Neural progenitor cell (in vitro differentiated cells): ENCODE measurements at regions not wholly inside any gene's neighbourhood (a gene's known extent, or its start where the extent isn't known, plus 50 kb on each side); places are given as distances from the start of the nearest gene placed in this dataset.
A peak's percentile ranks its signal among the peaks of the same experiment; 100 is the strongest.
"Not testable (repeated sequence)": the region's sequence is repeated elsewhere in the genome, so short reads cannot be mapped to it uniquely, and the experiment has no call there.

Experiments
- DNase-seq: peaks from one replicate; pipeline ENCODE4 v3.0.0-alpha.2; 2016; ENCODE audit warnings: low spot score
- H2AFZ ChIP-seq: fragments of 200-600 bp; sonication (generic); replicated peaks from 2 replicates; pipeline ENCODE4 v1.6.1; 2016; ENCODE audit warnings: antibody characterized with exemption
- H3F3A ChIP-seq: fragments of 200-600 bp; sonication (generic); 2 replicates; pipeline ENCODE4 v1.6.1; 2016; ENCODE audit warnings: antibody characterized with exemption, low read depth
- H3K27ac ChIP-seq: fragments of 200-600 bp; sonication (generic); 2 replicates; pipeline ENCODE4 v1.5.1; 2016; ENCODE audit warnings: mild to moderate bottlenecking
- H3K27me3 ChIP-seq: fragments of 200-600 bp; sonication (generic); 2 replicates; pipeline ENCODE4 v1.6.1; 2016; ENCODE audit warnings: mild to moderate bottlenecking, moderate library complexity
- H3K36me3 ChIP-seq: fragments of 200-600 bp; sonication (generic); 2 replicates; pipeline ENCODE4 v1.5.1; 2016
- H3K4me1 ChIP-seq: fragments of 200-600 bp; sonication (generic); 2 replicates; pipeline ENCODE4 v1.6.1; 2016; ENCODE audit warnings: mixed run types
- H3K4me2 ChIP-seq: fragments of 200-600 bp; sonication (generic); 2 replicates; pipeline ENCODE4 v1.6.1; 2016
- H3K4me3 ChIP-seq: fragments of 200-600 bp; sonication (generic); 2 replicates; pipeline ENCODE4 v1.5.1; 2016
- H3K79me2 ChIP-seq: fragments of 200-600 bp; sonication (generic); 2 replicates; pipeline ENCODE4 v1.6.1; 2016; ENCODE audit warnings: low read depth
- H3K9ac ChIP-seq: fragments of 200-600 bp; sonication (generic); 2 replicates; pipeline ENCODE4 v1.6.1; 2016
- H3K9me3 ChIP-seq: fragments of 200-600 bp; sonication (generic); 2 replicates; pipeline ENCODE4 v1.5.1; 2016; ENCODE audit warnings: low read depth
- H4K20me1 ChIP-seq: fragments of 200-600 bp; sonication (generic); 2 replicates; pipeline ENCODE4 v1.6.1; 2016; ENCODE audit warnings: low read depth
- H3K27ac Mint-ChIP-seq: 3 replicates; pipeline ENCODE4 v1.8.0; 2021; ENCODE audit warnings: mixed read lengths
- H3K27me3 Mint-ChIP-seq: 2 replicates; pipeline ENCODE4 v1.8.0; 2022; ENCODE audit warnings: low read depth, mild to moderate bottlenecking, inconsistent platforms, moderate library complexity, mixed read lengths; ENCODE audit not compliant: insufficient read depth
- H3K36me3 Mint-ChIP-seq: 3 replicates; pipeline ENCODE4 v1.8.0; 2021; ENCODE audit warnings: mixed read lengths
- H3K4me1 Mint-ChIP-seq: 3 replicates; pipeline ENCODE4 v1.8.0; 2021; ENCODE audit warnings: mixed read lengths
- H3K4me3 Mint-ChIP-seq: 3 replicates; pipeline ENCODE4 v1.8.0; 2021; ENCODE audit warnings: mild to moderate bottlenecking, moderate library complexity, mixed read lengths
- H3K9me3 Mint-ChIP-seq: 3 replicates; pipeline ENCODE4 v1.8.0; 2020; ENCODE audit warnings: mixed read lengths

GRCh38 chr10:47711428-47711827 is 52.0 kb downstream of the SYT15B start:
- H3K9me3 ChIP-seq, H3K9me3 Mint-ChIP-seq, H3K36me3 ChIP-seq, H3K4me2 ChIP-seq, H3K27me3 Mint-ChIP-seq, H3K9ac ChIP-seq, H3F3A ChIP-seq, DNase-seq, H3K27ac ChIP-seq, H3K4me1 ChIP-seq, H3K4me1 Mint-ChIP-seq, H4K20me1 ChIP-seq, H3K27ac Mint-ChIP-seq, H3K79me2 ChIP-seq, H3K4me3 ChIP-seq, H2AFZ ChIP-seq, H3K27me3 ChIP-seq, H3K4me3 Mint-ChIP-seq, H3K36me3 Mint-ChIP-seq: not testable (repeated sequence)

DNA sequence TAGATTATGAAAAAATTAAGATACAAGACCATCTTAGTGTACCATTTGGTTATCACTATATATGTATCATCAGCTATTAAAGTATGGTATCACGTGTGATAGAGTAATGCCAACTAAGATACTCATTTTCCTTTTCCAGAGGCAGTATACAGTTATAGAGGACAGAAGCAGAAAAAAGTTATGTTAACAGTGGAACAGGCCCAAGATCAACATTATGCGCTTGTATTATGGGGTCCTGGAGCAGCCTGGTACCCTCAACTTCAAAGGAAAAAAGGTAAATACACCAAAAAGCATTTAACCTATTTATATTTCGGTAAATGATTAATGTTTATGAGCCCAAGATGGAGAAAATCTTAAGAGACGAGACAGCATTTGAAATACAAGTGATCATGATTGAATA is 52.9 kb downstream of the SYT15B start:
- H3K9ac ChIP-seq, H3K4me3 Mint-ChIP-seq, H3K4me1 Mint-ChIP-seq, H3K4me2 ChIP-seq, H3K79me2 ChIP-seq, H3K27me3 ChIP-seq, H3K4me1 ChIP-seq, H3F3A ChIP-seq, H3K36me3 ChIP-seq, H3K27me3 Mint-ChIP-seq, H3K27ac ChIP-seq, H4K20me1 ChIP-seq, H3K27ac Mint-ChIP-seq, DNase-seq, H2AFZ ChIP-seq, H3K9me3 ChIP-seq, H3K36me3 Mint-ChIP-seq, H3K9me3 Mint-ChIP-seq, H3K4me3 ChIP-seq: not testable (repeated sequence)

- not testable (repeated sequence) for H3K27me3 Mint-ChIP-seq, DNase-seq, H3K27ac Mint-ChIP-seq, H3K36me3 Mint-ChIP-seq, H3K4me1 Mint-ChIP-seq, H3K9me3 Mint-ChIP-seq, H3K36me3 ChIP-seq, H3K79me2 ChIP-seq, H3K9ac ChIP-seq, H4K20me1 ChIP-seq, H3K9me3 ChIP-seq, H3F3A ChIP-seq, H3K27ac ChIP-seq, H3K27me3 ChIP-seq, H3K4me1 ChIP-seq
- Histone ChIP-seq H3K4me3 (peak overlapping the region; percentile 45), H3K4me2 (peak overlapping the region; percentile 49), H2AFZ (peak overlapping the region; percentile 50)
- peak overlapping the region; percentile 77 for H3K4me3 Mint-ChIP-seq
Measured at GRCh38 chr10:47705698-47706414, 57.5 kb downstream of the SYT15B start.

- not testable (repeated sequence) for DNase-seq, H3K27ac Mint-ChIP-seq, H3K4me3 Mint-ChIP-seq, H3K4me3 ChIP-seq, H3K27ac ChIP-seq, H3K36me3 ChIP-seq, H3F3A ChIP-seq, H3K4me1 Mint-ChIP-seq, H3K36me3 Mint-ChIP-seq, H3K9me3 Mint-ChIP-seq, H3K4me1 ChIP-seq, H2AFZ ChIP-seq, H3K27me3 Mint-ChIP-seq, H3K4me2 ChIP-seq, H3K9ac ChIP-seq, H3K27me3 ChIP-seq, H3K79me2 ChIP-seq, H3K9me3 ChIP-seq, H4K20me1 ChIP-seq
Measured at GRCh38 chr10:47701285-47701684, 62.1 kb downstream of the SYT15B start.

DNA sequence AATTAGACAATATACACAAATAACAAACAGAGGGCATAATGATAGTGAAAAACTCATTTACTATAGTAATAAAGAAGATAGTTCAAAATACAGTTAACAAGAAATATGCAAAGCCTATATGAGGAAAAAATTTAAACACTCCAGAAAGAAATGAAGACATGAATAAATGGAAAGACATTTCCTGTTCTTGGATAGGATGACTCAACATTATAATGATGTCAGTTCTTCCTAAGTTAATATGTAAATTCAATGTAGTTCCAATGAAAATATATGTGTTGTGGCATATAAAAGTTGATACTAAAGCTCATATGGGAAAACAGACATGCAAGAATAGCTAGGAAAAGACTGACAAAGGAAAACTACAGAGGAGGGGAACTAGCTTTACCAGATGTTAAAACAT is 63.5 kb downstream of the SYT15B start:
- not testable (repeated sequence) for H3K4me3 ChIP-seq, H3K9me3 Mint-ChIP-seq, DNase-seq

DNA sequence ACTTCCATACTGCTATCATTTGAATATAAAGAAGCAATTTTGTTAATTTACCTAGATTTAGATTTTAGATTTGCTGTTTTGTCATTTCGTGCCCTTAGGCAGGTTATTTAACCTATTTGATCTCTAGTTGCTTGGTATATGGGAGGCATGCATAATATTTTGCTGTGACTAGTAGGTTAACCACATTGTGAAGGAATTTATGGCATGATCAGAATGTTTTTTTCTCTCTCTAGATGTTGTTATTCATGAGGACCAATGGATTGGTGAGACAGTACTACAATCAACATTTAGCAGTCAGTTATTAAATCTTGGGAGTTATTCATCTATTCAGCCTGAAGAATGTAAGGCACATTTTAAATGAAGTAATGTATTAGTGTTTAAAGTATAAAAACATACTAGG is 67.2 kb downstream of the SYT15B start:
- not testable (repeated sequence) for H4K20me1 ChIP-seq, H3K4me1 Mint-ChIP-seq, H2AFZ ChIP-seq, DNase-seq, H3K4me1 ChIP-seq, H3K4me3 ChIP-seq, H3K27ac Mint-ChIP-seq, H3K9me3 Mint-ChIP-seq, H3F3A ChIP-seq, H3K27ac ChIP-seq, H3K4me3 Mint-ChIP-seq, H3K36me3 Mint-ChIP-seq, H3K9ac ChIP-seq, H3K79me2 ChIP-seq, H3K27me3 Mint-ChIP-seq, H3K9me3 ChIP-seq, H3K36me3 ChIP-seq, H3K4me2 ChIP-seq, H3K27me3 ChIP-seq

More for the DNA sequence above, 63.5 kb downstream of the SYT15B start:
- H3K4me3 Mint-ChIP-seq, H3K4me1 Mint-ChIP-seq, H3K4me1 ChIP-seq, H3K27ac Mint-ChIP-seq, H2AFZ ChIP-seq, H3K9ac ChIP-seq, H3K79me2 ChIP-seq, H3K27me3 ChIP-seq, H3F3A ChIP-seq, H3K27ac ChIP-seq, H3K36me3 ChIP-seq, H3K9me3 ChIP-seq, H3K4me2 ChIP-seq, H4K20me1 ChIP-seq, H3K36me3 Mint-ChIP-seq, H3K27me3 Mint-ChIP-seq: not testable (repeated sequence)

DNA sequence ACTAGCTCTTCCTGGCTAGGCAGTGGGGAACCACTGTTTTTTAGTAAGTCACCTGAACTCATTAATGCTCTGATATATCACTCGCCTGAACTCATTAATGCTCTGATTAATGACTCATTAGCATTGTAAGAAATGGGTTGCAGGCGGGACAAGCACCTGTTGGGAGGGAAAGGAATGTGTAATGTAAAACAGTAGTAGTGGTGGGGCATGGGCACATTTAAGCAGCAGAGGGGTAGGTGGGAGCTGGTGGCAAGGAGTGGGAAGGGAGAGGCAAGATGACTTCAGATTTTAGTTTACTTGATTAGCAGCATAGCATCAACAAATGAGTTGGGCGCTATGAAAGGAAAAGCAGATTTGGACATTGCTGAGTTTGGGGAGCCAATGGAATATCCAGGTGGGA is 68.2 kb downstream of the SYT15B start:
- H3K9me3 ChIP-seq, H3K9ac ChIP-seq, H3K27ac Mint-ChIP-seq, DNase-seq, H4K20me1 ChIP-seq, H3K36me3 ChIP-seq, H3K36me3 Mint-ChIP-seq, H3K4me2 ChIP-seq, H3K27me3 ChIP-seq, H3K4me1 ChIP-seq, H3K4me1 Mint-ChIP-seq, H2AFZ ChIP-seq, H3K9me3 Mint-ChIP-seq, H3F3A ChIP-seq, H3K27ac ChIP-seq, H3K4me3 Mint-ChIP-seq, H3K4me3 ChIP-seq, H3K27me3 Mint-ChIP-seq, H3K79me2 ChIP-seq: not testable (repeated sequence)

DNA sequence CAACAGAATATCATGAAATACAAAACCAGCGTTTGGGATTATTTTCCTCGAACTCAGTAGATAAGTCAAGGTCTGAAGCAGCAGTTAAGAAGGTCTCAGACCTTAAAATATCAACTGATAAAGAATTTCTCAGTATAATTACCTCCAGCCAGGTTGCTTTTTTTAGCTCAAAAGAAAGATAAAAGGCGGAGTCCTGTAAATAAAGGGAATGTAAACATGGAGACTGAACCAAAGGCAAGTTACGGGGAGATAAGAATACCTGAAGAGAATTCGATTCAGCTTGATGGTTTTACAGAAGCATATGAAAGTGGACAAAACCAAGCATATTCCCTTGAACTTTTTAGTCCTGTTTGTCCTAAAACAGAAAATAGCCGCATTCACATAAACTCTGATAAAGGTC is 73.1 kb downstream of the SYT15B start:
- H3K9me3 ChIP-seq, H3K36me3 Mint-ChIP-seq, H4K20me1 ChIP-seq, H3K36me3 ChIP-seq, H3K27ac Mint-ChIP-seq, H3K9me3 Mint-ChIP-seq, H2AFZ ChIP-seq, H3K4me1 ChIP-seq, H3K27me3 Mint-ChIP-seq, H3K27ac ChIP-seq, H3K27me3 ChIP-seq, H3K4me1 Mint-ChIP-seq, H3K4me3 Mint-ChIP-seq, H3K79me2 ChIP-seq, H3K4me3 ChIP-seq, H3K4me2 ChIP-seq, DNase-seq, H3K9ac ChIP-seq, H3F3A ChIP-seq: not testable (repeated sequence)
